Left ventricle myocardium inferior (tissue), 1 donor: ENCODE measurements at regions not wholly inside any gene's neighbourhood (a gene's known extent, or its start where the extent isn't known, plus 50 kb on each side); places are given as distances from the start of the nearest gene placed in this dataset.

Experiments used
- DNase-seq: peaks from one replicate; pipeline ENCODE4 v3.0.0-alpha.2; 2020
- H3K27ac ChIP-seq: fragments of 200-600 bp; replicated peaks from 2 replicates; pipeline ENCODE4 v1.8.0; 2021
- H3K27me3 ChIP-seq: fragments of 200-600 bp; 2 replicates; pipeline ENCODE4 v1.8.0; 2021; ENCODE audit warnings: low read depth
- H3K36me3 ChIP-seq: fragments of 200-600 bp; 2 replicates; pipeline ENCODE4 v1.8.0; 2021
- H3K4me1 ChIP-seq: fragments of 200-600 bp; 2 replicates; pipeline ENCODE4 v1.8.0; 2021
- H3K4me3 ChIP-seq: fragments of 200-600 bp; 2 replicates; pipeline ENCODE4 v1.8.0; 2021; ENCODE audit warnings: mild to moderate bottlenecking, moderate library complexity
- H3K9me3 ChIP-seq: fragments of 200-600 bp; replicated peaks from 2 replicates; pipeline ENCODE4 v1.8.0; 2021
- intact Hi-C: fragments of 100-400 bp; cut with micrococcal nuclease; formaldehyde crosslinking; loops from one replicate; pipeline ENCODE4 v1.11.0; 2022
- TF ChIP-seq, protein P1 (sequence below): fragments of 200-600 bp; IDR thresholded peaks from 2 replicates; pipeline ENCODE4 v1.8.0; 2021; ENCODE audit warnings: antibody characterized with exemption, mild to moderate bottlenecking, borderline replicate concordance
- donor health status: DM: no; HTN: yes; CAD: no; lungs with severe emphysema.

DNA sequence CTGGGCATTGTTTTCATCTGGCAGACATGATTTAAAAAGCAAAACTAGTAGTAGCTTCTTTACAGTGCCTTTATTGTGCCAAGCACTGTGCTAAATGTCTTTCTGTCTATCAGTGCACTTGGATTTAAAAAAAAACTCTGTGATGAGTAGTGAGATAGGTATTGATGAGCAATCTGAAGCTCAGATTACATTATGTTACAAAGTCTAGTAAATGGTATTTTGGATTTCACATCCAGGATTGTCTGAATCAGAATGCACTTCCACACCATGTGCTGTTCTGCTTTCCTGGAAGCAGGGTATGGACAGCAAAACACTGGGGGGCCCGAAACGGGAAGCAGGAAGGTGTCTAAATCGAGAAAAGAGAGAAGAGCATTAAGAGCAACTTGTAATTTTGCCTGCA is 103.4 kb upstream of the CCN2 start:
- TF ChIP-seq, protein P1, sequence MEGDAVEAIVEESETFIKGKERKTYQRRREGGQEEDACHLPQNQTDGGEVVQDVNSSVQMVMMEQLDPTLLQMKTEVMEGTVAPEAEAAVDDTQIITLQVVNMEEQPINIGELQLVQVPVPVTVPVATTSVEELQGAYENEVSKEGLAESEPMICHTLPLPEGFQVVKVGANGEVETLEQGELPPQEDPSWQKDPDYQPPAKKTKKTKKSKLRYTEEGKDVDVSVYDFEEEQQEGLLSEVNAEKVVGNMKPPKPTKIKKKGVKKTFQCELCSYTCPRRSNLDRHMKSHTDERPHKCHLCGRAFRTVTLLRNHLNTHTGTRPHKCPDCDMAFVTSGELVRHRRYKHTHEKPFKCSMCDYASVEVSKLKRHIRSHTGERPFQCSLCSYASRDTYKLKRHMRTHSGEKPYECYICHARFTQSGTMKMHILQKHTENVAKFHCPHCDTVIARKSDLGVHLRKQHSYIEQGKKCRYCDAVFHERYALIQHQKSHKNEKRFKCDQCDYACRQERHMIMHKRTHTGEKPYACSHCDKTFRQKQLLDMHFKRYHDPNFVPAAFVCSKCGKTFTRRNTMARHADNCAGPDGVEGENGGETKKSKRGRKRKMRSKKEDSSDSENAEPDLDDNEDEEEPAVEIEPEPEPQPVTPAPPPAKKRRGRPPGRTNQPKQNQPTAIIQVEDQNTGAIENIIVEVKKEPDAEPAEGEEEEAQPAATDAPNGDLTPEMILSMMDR = no peak

DNA sequence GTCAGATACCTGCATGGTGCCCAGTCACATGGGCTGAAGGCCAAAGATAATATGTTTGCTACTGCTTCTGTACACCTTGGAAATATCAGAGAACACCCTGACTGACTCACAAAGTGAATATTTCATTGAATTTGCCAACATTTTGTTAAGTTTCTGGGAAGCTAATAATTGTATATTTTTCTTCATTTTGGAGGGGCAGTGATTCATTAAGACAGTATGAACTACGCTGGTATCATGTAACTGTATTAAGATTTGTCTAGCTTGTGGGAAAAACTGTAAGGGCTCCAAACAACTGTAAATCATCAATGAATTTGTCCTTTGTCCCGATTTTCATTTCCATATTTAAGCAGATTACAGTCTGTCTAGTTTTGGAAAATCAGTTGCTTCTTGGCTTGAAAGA is 102.3 kb upstream of the CCN2 start:
- DNase-seq = no peak
- H3K4me1 ChIP-seq = no peaks in the 10 kb centered on the region
- no peak overlapping the region for H3K4me3 ChIP-seq
- H3K9me3 ChIP-seq = peaks cover 23% of the 10 kb centered on the region
- no peaks in the 10 kb centered on the region for H3K27me3 ChIP-seq
- TF ChIP-seq, protein P1 = no peak
- intact Hi-C loops = no loop called here
- H3K27ac ChIP-seq = no peak overlapping the region
- no peaks in the 10 kb centered on the region for H3K36me3 ChIP-seq

More for the DNA sequence above, 103.4 kb upstream of the CCN2 start:
- Histone ChIP-seq H3K27me3 (no peaks in the 10 kb centered on the region), H3K27ac (no peak overlapping the region), H3K4me1 (no peaks in the 10 kb centered on the region), H3K4me3 (no peak overlapping the region), H3K36me3 (no peaks in the 10 kb centered on the region), H3K9me3 (peaks cover 22% of the 10 kb centered on the region)
- intact Hi-C loops = no loop called here
- no peak for DNase-seq

DNA sequence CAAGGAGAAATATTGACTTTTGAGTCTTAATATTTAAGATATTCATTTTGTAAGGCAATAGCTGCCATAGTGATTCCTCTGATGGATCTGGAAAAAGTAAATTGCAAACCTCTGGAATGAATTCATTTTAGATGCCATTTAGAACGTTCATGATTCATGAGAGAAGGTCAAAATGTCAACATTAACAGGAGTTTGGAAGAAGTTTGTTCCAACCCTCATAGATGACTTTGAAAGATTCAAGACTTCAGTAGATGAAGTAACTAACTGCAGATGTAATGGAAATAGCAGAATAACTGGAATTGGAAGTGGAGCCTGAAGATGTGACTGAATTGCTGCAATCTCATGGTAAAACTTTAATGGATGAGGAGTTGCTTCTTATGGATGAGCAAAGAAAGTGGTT is 100.9 kb upstream of the CCN2 start:
- Histone ChIP-seq H3K4me3 (no peak overlapping the region), H3K27me3 (no peaks in the 10 kb centered on the region), H3K9me3 (peaks cover 28% of the 10 kb centered on the region), H3K4me1 (no peaks in the 10 kb centered on the region), H3K36me3 (no peaks in the 10 kb centered on the region), H3K27ac (no peak overlapping the region)
- intact Hi-C loops = no loop called here
- DNase-seq = no peak
- TF ChIP-seq, protein P1 = no peak

DNA sequence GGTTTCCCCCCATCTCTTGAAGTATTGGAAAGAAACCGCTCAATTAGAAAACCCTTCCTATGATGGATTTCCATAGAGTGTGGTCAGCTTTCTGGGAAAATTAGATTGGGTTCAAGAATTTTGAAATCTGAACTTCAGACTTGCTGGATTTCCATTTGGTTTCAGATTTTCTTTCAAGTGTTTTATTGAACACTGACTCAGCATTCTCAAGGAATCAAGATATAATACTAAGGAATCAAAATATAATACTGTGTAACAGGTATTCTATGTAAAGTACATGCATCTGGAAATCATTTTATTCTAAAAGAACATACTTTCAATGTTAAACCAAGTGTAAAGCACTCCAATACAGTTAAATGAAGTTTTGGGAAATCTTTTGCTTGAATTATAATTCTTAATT is 94.7 kb upstream of the CCN2 start:
- no peak overlapping the region for H3K27ac ChIP-seq
- DNase-seq = no peak
- H3K9me3 ChIP-seq = peaks cover 9% of the 10 kb centered on the region
- H3K4me3 ChIP-seq = no peak overlapping the region
- no peaks in the 10 kb centered on the region for H3K27me3 ChIP-seq
- TF ChIP-seq, protein P1 = no peak
- H3K36me3 ChIP-seq = no peaks in the 10 kb centered on the region
- intact Hi-C loops = no loop called here
- no peaks in the 10 kb centered on the region for H3K4me1 ChIP-seq

DNA sequence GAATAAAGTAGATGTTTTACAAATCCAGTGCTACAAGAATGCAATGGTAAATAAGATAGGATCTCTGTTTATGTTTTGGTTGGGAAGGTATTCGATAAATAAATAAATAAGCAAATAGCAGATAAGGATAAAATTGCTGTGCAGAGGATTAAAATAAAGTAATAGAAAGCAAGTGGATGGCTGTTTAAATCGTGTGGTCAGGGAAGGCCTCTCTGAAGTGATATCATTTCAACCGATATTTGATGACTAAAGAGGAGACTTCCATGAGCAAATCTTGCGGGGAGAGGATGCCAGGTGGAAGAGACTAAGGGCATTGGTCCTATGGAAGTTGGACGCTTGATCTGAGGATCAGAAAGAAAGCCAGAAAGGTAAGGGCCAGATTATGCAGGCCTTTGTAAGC is 92.0 kb upstream of the CCN2 start:
- TF ChIP-seq, protein P1 = no peak

DNA sequence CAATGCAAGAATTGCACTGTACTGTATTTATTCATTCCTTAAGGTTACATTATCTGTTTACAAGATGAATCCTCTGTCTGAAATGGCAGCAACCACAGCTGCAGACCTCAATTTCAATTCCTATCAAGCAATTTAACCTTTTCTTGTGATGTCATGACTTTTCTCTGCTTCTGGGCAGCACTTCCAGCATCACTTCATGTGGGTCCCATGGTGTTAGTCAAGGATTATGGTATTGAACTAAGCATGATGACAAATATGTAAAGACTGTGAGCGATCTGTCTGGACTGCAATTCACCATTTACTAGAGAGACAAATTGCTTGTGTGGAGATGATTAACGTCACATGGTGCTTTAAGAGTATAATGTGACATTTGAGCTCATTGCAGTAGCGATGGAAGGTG is 90.5 kb upstream of the CCN2 start:
- no peaks in the 10 kb centered on the region for H3K4me1 ChIP-seq
- TF ChIP-seq, protein P1 = no peak
- DNase-seq = no peak
- no peaks in the 10 kb centered on the region for H3K36me3 ChIP-seq
- no peaks in the 10 kb centered on the region for H3K27me3 ChIP-seq
- H3K4me3 ChIP-seq = no peak overlapping the region
- no peak overlapping the region for H3K27ac ChIP-seq
- intact Hi-C loops = no loop called here
- no peaks in the 10 kb centered on the region for H3K9me3 ChIP-seq

More for the DNA sequence above, 92.0 kb upstream of the CCN2 start:
- Histone ChIP-seq H3K27me3 (no peaks in the 10 kb centered on the region), H3K9me3 (peaks cover 4% of the 10 kb centered on the region), H3K4me3 (no peak overlapping the region), H3K27ac (no peak overlapping the region), H3K36me3 (no peaks in the 10 kb centered on the region), H3K4me1 (no peaks in the 10 kb centered on the region)
- intact Hi-C loops = no loop called here
- DNase-seq = no peak
